Astrocyte (in vitro differentiated cells and primary cell): ENCODE measurements at regions not wholly inside any gene's neighbourhood (a gene's known extent, or its start where the extent isn't known, plus 50 kb on each side); places are given as distances from the start of the nearest gene placed in this dataset.
A peak's percentile ranks its signal among the peaks of the same experiment; 100 is the strongest.

Experiments
- DNase-seq: peaks from one replicate; pipeline ENCODE4 v3.0.0-alpha.2; 2010; ENCODE audit warnings: low read depth
- FAIRE-seq: peaks from 2 replicates; lab custom pipeline; 2011; peaks lifted over from hg19 to GRCh38; lab: Jason Lieb, UNC
- H2AFZ ChIP-seq: 2 replicates; pipeline ENCODE4 v1.6.0; 2012; ENCODE audit warnings: low read depth, low read length, inconsistent platforms
- H3K27ac ChIP-seq: 2 replicates; pipeline ENCODE4 v1.5.1; 2011; ENCODE audit warnings: low read depth, low read length, inconsistent platforms
- H3K27me3 ChIP-seq: 2 replicates; pipeline ENCODE4 v1.6.0; 2011; ENCODE audit warnings: low read length, inconsistent platforms; ENCODE audit not compliant: insufficient read depth
- H3K36me3 ChIP-seq: 2 replicates; pipeline ENCODE4 v1.5.1; 2011; ENCODE audit warnings: low read length, inconsistent platforms; ENCODE audit not compliant: insufficient read depth
- H3K4me1 ChIP-seq: 2 replicates; pipeline ENCODE4 v1.5.1; 2011; ENCODE audit warnings: low read length, inconsistent platforms; ENCODE audit not compliant: insufficient read depth
- H3K4me2 ChIP-seq: 2 replicates; pipeline ENCODE4 v1.6.0; 2012; ENCODE audit warnings: low read length, inconsistent platforms
- H3K4me3 ChIP-seq: 2 replicates; pipeline ENCODE4 v1.5.1; 2011; ENCODE audit warnings: low read depth, mild to moderate bottlenecking, low read length, inconsistent platforms; ENCODE audit not compliant: insufficient read depth
- H3K79me2 ChIP-seq: 2 replicates; pipeline ENCODE4 v1.6.0; 2012; ENCODE audit warnings: mild to moderate bottlenecking, low read length, inconsistent platforms; ENCODE audit not compliant: insufficient read depth
- H3K9ac ChIP-seq: 2 replicates; pipeline ENCODE4 v1.6.0; 2012; ENCODE audit warnings: mild to moderate bottlenecking, low read length, inconsistent platforms
- H3K9me3 ChIP-seq: 2 replicates; pipeline ENCODE4 v1.5.1; 2012; ENCODE audit warnings: low read depth, mild to moderate bottlenecking, low read length, inconsistent platforms; ENCODE audit not compliant: insufficient read depth
- H4K20me1 ChIP-seq: 2 replicates; pipeline ENCODE4 v1.6.0; 2012; ENCODE audit warnings: low read length, inconsistent platforms; ENCODE audit not compliant: insufficient read depth
- H3K27ac Mint-ChIP-seq: one replicate; pipeline ENCODE4 v1.8.0; 2021; ENCODE audit warnings: mild to moderate bottlenecking, mixed read lengths; ENCODE audit not compliant: unreplicated experiment
- H3K27me3 Mint-ChIP-seq: one replicate; pipeline ENCODE4 v1.8.0; 2021; ENCODE audit warnings: low read depth, mixed read lengths; ENCODE audit not compliant: unreplicated experiment
- H3K36me3 Mint-ChIP-seq: one replicate; pipeline ENCODE4 v1.8.0; 2021; ENCODE audit warnings: low read depth, mixed read lengths; ENCODE audit not compliant: unreplicated experiment
- H3K4me1 Mint-ChIP-seq: one replicate; pipeline ENCODE4 v1.8.0; 2021; ENCODE audit warnings: low read depth, mixed read lengths; ENCODE audit not compliant: unreplicated experiment
- H3K4me3 Mint-ChIP-seq: one replicate; pipeline ENCODE4 v1.8.0; 2021; ENCODE audit warnings: mild to moderate bottlenecking, moderate library complexity, mixed read lengths; ENCODE audit not compliant: unreplicated experiment
- H3K9me3 Mint-ChIP-seq: one replicate; pipeline ENCODE4 v1.8.0; 2021; ENCODE audit warnings: mild to moderate bottlenecking, mixed read lengths; ENCODE audit not compliant: unreplicated experiment
- CTCF ChIP-seq: IDR thresholded peaks from 2 replicates; pipeline ENCODE4 v1.5.1; 2011; ENCODE audit warnings: low read depth, mild to moderate bottlenecking, inconsistent platforms, low read length, moderate library complexity; ENCODE audit not compliant: insufficient read depth
- EZH2 ChIP-seq: IDR thresholded peaks from 2 replicates; pipeline ENCODE4 v1.6.1; 2012; ENCODE audit warnings: mild to moderate bottlenecking, low read length, inconsistent platforms; ENCODE audit not compliant: insufficient read depth

- no peaks in the 10 kb centered on the region for H3K36me3 ChIP-seq
- no peaks in the 10 kb centered on the region for H3K27me3 ChIP-seq
- H3K9ac ChIP-seq, result no peak overlapping the region
- H2AFZ ChIP-seq, result no peak overlapping the region
- Mint-ChIP-seq H3K27ac (no peak overlapping the region), H3K9me3 (peaks cover 2% of the 10 kb centered on the region), H3K27me3 (no peaks in the 10 kb centered on the region), H3K4me3 (no peak overlapping the region), H3K4me1 (no peaks in the 10 kb centered on the region), H3K36me3 (no peaks in the 10 kb centered on the region)
- FAIRE-seq (no peak), DNase-seq (peak; percentile 15)
- no peaks in the 10 kb centered on the region for H3K9me3 ChIP-seq
- H3K4me2 ChIP-seq, result no peak overlapping the region
- H3K4me1 ChIP-seq, result no peaks in the 10 kb centered on the region
- H4K20me1 ChIP-seq, result no peaks in the 10 kb centered on the region
- H3K4me3 ChIP-seq, result no peak overlapping the region
- TF ChIP-seq EZH2 (no peak), CTCF (no peak)
- H3K79me2 ChIP-seq, result no peaks in the 10 kb centered on the region
- H3K27ac ChIP-seq, result no peak overlapping the region
These were observed 404.4 kb upstream of the SOX11 start for GRCh38 chr2:5287558-5288334.

- Histone ChIP-seq H3K27me3 (no peaks in the 10 kb centered on the region), H3K9me3 (no peaks in the 10 kb centered on the region), H4K20me1 (no peaks in the 10 kb centered on the region), H3K27ac (no peak overlapping the region), H3K4me3 (no peak overlapping the region), H3K79me2 (no peaks in the 10 kb centered on the region), H3K4me1 (no peaks in the 10 kb centered on the region), H3K9ac (no peak overlapping the region), H3K36me3 (no peaks in the 10 kb centered on the region), H3K4me2 (no peak overlapping the region), H2AFZ (no peak overlapping the region)
- H3K4me3 Mint-ChIP-seq, result no peak overlapping the region
- no peaks in the 10 kb centered on the region for H3K27me3 Mint-ChIP-seq
- H3K27ac Mint-ChIP-seq, result no peak overlapping the region
- FAIRE-seq (no peak), DNase-seq (no peak)
- H3K9me3 Mint-ChIP-seq, result peaks cover 2% of the 10 kb centered on the region
- H3K36me3 Mint-ChIP-seq, result no peaks in the 10 kb centered on the region
- no peaks in the 10 kb centered on the region for H3K4me1 Mint-ChIP-seq
- TF ChIP-seq EZH2, result no peak
- TF ChIP-seq CTCF, result no peak
These were observed 401.2 kb upstream of the SOX11 start for GRCh38 chr2:5290900-5291546.

GRCh38 chr2:5304640-5305039 lies 387.5 kb upstream of the SOX11 start:
- Histone ChIP-seq H3K27ac (no peak overlapping the region), H3K9ac (no peak overlapping the region), H3K4me3 (no peak overlapping the region), H3K9me3 (peaks cover 3% of the 10 kb centered on the region), H3K4me1 (no peaks in the 10 kb centered on the region), H3K36me3 (no peaks in the 10 kb centered on the region), H3K4me2 (no peak overlapping the region), H3K79me2 (no peaks in the 10 kb centered on the region), H4K20me1 (no peaks in the 10 kb centered on the region), H2AFZ (no peak overlapping the region), H3K27me3 (no peaks in the 10 kb centered on the region)
- TF ChIP-seq EZH2 (no peak), CTCF (no peak)
- DNase-seq (no peak), FAIRE-seq (no peak)
- Mint-ChIP-seq H3K9me3 (peaks cover 2% of the 10 kb centered on the region), H3K36me3 (no peaks in the 10 kb centered on the region), H3K27ac (no peak overlapping the region), H3K4me1 (no peaks in the 10 kb centered on the region), H3K4me3 (no peak overlapping the region), H3K27me3 (no peaks in the 10 kb centered on the region)
